22Rv1 (cell line): ENCODE measurements at regions not wholly inside any gene's neighbourhood (a gene's known extent, or its start where the extent isn't known, plus 50 kb on each side); places are given as distances from the start of the nearest gene placed in this dataset.

Source experiments
- H3K27ac ChIP-seq: fragments of 450-650 bp; 2 replicates; pipeline ENCODE4 v1.5.1; 2017
- CTCF ChIP-seq: fragments of 450-650 bp; IDR thresholded peaks from 2 replicates; pipeline ENCODE4 v1.5.1; 2017; ENCODE audit warnings: mild to moderate bottlenecking
- ZFX ChIP-seq: fragments of 450-650 bp; IDR thresholded peaks from 2 replicates; pipeline ENCODE4 v1.6.1; 2017; ENCODE audit warnings: antibody characterized with exemption, borderline replicate concordance

GRCh38 chr6:1250489-1251197 is 61.3 kb upstream of the FOXQ1 start:
- no peak overlapping the region for H3K27ac ChIP-seq
- TF ChIP-seq CTCF (no peak), ZFX (no peak)

- no peak for TF ChIP-seq ZFX
- TF ChIP-seq CTCF: no peak
- H3K27ac ChIP-seq: no peak overlapping the region
Observed at GRCh38 chr6:1247894-1248293, 64.0 kb upstream of the FOXQ1 start.

GRCh38 chr6:1247056-1247455 is 64.8 kb upstream of the FOXQ1 start:
- no peak overlapping the region for H3K27ac ChIP-seq
- no peak for TF ChIP-seq ZFX
- TF ChIP-seq CTCF: no peak

GRCh38 chr6:1244941-1245340 is 67.0 kb upstream of the FOXQ1 start:
- TF ChIP-seq ZFX (no peak), CTCF (no peak)
- no peak overlapping the region for H3K27ac ChIP-seq

GRCh38 chr6:1244278-1244677 is 67.6 kb upstream of the FOXQ1 start:
- no peak for TF ChIP-seq CTCF
- TF ChIP-seq ZFX: no peak
- H3K27ac ChIP-seq: no peak overlapping the region

GRCh38 chr6:1242446-1242845 is 69.5 kb upstream of the FOXQ1 start:
- no peak overlapping the region for H3K27ac ChIP-seq
- TF ChIP-seq ZFX: no peak
- no peak for TF ChIP-seq CTCF

GRCh38 chr6:1242021-1242420 is 69.9 kb upstream of the FOXQ1 start:
- TF ChIP-seq CTCF (no peak), ZFX (no peak)
- no peak overlapping the region for H3K27ac ChIP-seq
